Kidney epithelial cell (primary cell): ENCODE measurements at regions not wholly inside any gene's neighbourhood (a gene's known extent, or its start where the extent isn't known, plus 50 kb on each side); places are given as distances from the start of the nearest gene placed in this dataset.

ENCODE experiments used
- DNase-seq: peaks from one replicate; pipeline ENCODE4 v3.0.0-alpha.2; 2010; ENCODE audit warnings: low read depth
- H3K27me3 ChIP-seq: 2 replicates; pipeline ENCODE4 v1.6.0; 2011; ENCODE audit warnings: low read length; ENCODE audit not compliant: control insufficient read depth, insufficient read depth
- H3K36me3 ChIP-seq: 2 replicates; pipeline ENCODE4 v1.5.1; 2011; ENCODE audit warnings: low read length; ENCODE audit not compliant: control insufficient read depth, insufficient read depth
- H3K4me3 ChIP-seq: 2 replicates; pipeline ENCODE4 v1.5.1; 2011; ENCODE audit warnings: low read depth, mild to moderate bottlenecking, control low read depth, low read length
- CTCF ChIP-seq: IDR thresholded peaks from 2 replicates; pipeline ENCODE4 v1.5.1; 2011; ENCODE audit warnings: mild to moderate bottlenecking, moderate library complexity, low read length, control low read depth, inconsistent platforms; ENCODE audit not compliant: insufficient read depth, poor library complexity, severe bottlenecking

DNA sequence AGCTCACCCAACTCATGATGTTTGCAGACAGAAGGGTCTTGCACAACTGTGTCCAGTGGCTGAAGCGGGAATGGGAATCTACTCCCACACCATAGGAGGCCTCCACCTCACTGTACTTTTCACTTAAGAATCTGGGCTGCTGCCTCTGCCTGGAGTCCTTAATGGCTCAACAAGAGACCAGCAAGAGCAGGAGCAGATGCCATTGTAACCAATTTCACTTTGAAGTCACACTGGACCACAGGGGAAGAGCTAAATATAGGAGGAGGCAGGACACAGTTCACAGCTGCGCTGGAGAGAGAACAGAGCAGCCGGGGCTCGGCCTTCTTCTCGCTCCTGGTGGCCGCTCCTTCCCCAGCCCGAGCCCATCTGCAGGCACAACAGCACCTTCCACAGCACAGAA lies 120.4 kb downstream of the SIPA1L2 start:
- H3K27me3 ChIP-seq = no peaks in the 10 kb centered on the region
- H3K36me3 ChIP-seq = no peaks in the 10 kb centered on the region
- DNase-seq = no peak
- no peak overlapping the region for H3K4me3 ChIP-seq
- TF ChIP-seq CTCF = no peak

DNA sequence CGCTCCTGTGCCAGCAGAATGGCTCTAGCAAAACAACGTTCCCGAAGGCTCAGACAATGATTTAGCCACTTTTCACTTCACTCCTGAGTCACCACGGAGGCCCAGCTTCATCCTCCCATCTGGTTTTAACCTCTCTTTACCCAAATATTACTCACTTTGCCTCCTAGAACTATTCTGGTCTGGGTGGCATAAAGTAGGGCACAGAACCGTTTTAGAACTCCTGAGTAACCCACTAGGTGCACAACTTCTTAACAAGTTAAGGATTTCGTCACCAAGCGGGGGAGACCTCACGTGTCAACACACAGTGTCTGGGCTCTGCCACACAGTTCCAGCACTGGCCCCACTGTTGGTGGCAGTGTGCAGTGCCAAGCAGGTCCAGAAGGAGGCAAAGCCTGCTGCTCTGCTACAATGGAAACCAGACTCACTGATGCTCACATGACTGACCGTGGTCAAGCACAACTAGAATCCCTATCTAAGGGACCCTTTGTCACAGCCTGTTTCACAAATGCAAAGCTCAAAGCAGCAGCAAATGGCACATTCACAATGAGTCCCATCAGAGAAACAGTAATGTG lies 121.7 kb downstream of the SIPA1L2 start:
- Histone ChIP-seq H3K27me3 (no peaks in the 10 kb centered on the region), H3K4me3 (no peak overlapping the region), H3K36me3 (no peaks in the 10 kb centered on the region)
- peak; percentile 29 for TF ChIP-seq CTCF
- no peak for DNase-seq

GRCh38 chr1:232507571-232507970 lies 122.4 kb downstream of the SIPA1L2 start:
- no peak for TF ChIP-seq CTCF
- DNase-seq = no peak
- Histone ChIP-seq H3K36me3 (no peaks in the 10 kb centered on the region), H3K27me3 (no peaks in the 10 kb centered on the region), H3K4me3 (no peak overlapping the region)

GRCh38 chr1:232505884-232506283 lies 124.0 kb downstream of the SIPA1L2 start:
- Histone ChIP-seq H3K36me3 (no peaks in the 10 kb centered on the region), H3K27me3 (no peaks in the 10 kb centered on the region), H3K4me3 (no peak overlapping the region)
- no peak for DNase-seq
- TF ChIP-seq CTCF = no peak

GRCh38 chr1:232504651-232505050 lies 125.3 kb downstream of the SIPA1L2 start:
- no peaks in the 10 kb centered on the region for H3K36me3 ChIP-seq
- no peaks in the 10 kb centered on the region for H3K27me3 ChIP-seq
- DNase-seq = no peak
- H3K4me3 ChIP-seq = no peak overlapping the region
- TF ChIP-seq CTCF = no peak

- TF ChIP-seq CTCF = no peak
- no peak for DNase-seq
- H3K4me3 ChIP-seq = no peak overlapping the region
- H3K36me3 ChIP-seq = no peaks in the 10 kb centered on the region
- H3K27me3 ChIP-seq = no peaks in the 10 kb centered on the region
Observed at GRCh38 chr1:232503497-232503896, 126.4 kb downstream of the SIPA1L2 start.
